Endodermal cell (in vitro differentiated cells): ENCODE measurements at regions not wholly inside any gene's neighbourhood (a gene's known extent, or its start where the extent isn't known, plus 50 kb on each side); places are given as distances from the start of the nearest gene placed in this dataset.

Source experiments
- DNase-seq: peaks from one replicate; pipeline ENCODE4 v3.0.0-alpha.2; 2017
- H3K27ac ChIP-seq: 2 replicates; pipeline ENCODE4 v1.5.1; 2013; ENCODE audit warnings: mild to moderate bottlenecking, low read depth, low read length, moderate library complexity
- H3K27me3 ChIP-seq: 2 replicates; pipeline ENCODE4 v1.6.1; 2013; ENCODE audit warnings: mild to moderate bottlenecking, low read length, moderate library complexity; ENCODE audit not compliant: insufficient read depth, control insufficient read depth, poor library complexity, severe bottlenecking
- H3K36me3 ChIP-seq: 2 replicates; pipeline ENCODE4 v1.7.0; 2013; ENCODE audit warnings: mild to moderate bottlenecking, low read length, moderate library complexity; ENCODE audit not compliant: control insufficient read depth, insufficient read depth
- H3K4me1 ChIP-seq: one replicate; pipeline ENCODE4 v1.7.0; 2013; ENCODE audit warnings: low read length; ENCODE audit not compliant: control insufficient read depth, insufficient read depth
- H3K4me3 ChIP-seq: 2 replicates; pipeline ENCODE4 v1.5.1; 2013; ENCODE audit warnings: mild to moderate bottlenecking, low read length, moderate library complexity
- H3K9ac ChIP-seq: 2 replicates; pipeline ENCODE4 v1.6.1; 2013; ENCODE audit warnings: mild to moderate bottlenecking, low read length, moderate library complexity; ENCODE audit not compliant: poor library complexity, severe bottlenecking; ENCODE audit errors: extremely low read depth
- H3K9me3 ChIP-seq: 2 replicates; pipeline ENCODE4 v1.6.1; 2013; ENCODE audit warnings: mild to moderate bottlenecking, low read length, moderate library complexity; ENCODE audit not compliant: control insufficient read depth
- H3K27ac Mint-ChIP-seq: 2 replicates; pipeline ENCODE4 v1.8.0; 2020; ENCODE audit warnings: mixed read lengths
- H3K27me3 Mint-ChIP-seq: 2 replicates; pipeline ENCODE4 v1.8.0; 2021; ENCODE audit warnings: mild to moderate bottlenecking, mixed read lengths; ENCODE audit not compliant: insufficient read depth
- H3K36me3 Mint-ChIP-seq: 2 replicates; pipeline ENCODE4 v1.8.0; 2020; ENCODE audit warnings: low read depth, mixed read lengths
- H3K4me1 Mint-ChIP-seq: 2 replicates; pipeline ENCODE4 v1.8.0; 2020; ENCODE audit warnings: mixed read lengths
- H3K4me3 Mint-ChIP-seq: 2 replicates; pipeline ENCODE4 v1.8.0; 2020; ENCODE audit warnings: mild to moderate bottlenecking, moderate library complexity, mixed read lengths
- H3K9me3 Mint-ChIP-seq: 2 replicates; pipeline ENCODE4 v1.8.0; 2020; ENCODE audit warnings: mild to moderate bottlenecking, mixed read lengths
- CTCF ChIP-seq: fragments of 200-600 bp; sonication (generic); conservative IDR thresholded peaks from 2 replicates; pipeline ENCODE4 v1.5.0; 2021; ENCODE audit warnings: antibody characterized with exemption, mild to moderate bottlenecking
- WGBS, 2 experiments: methylation state at CpG; one replicate each; pipeline versions ENCODE4 v1.1.5 to v1.1.7; 2013; ENCODE audit warnings: missing lambda C conversion rate in 2 of 2, mixed read lengths in 1 of 2; ENCODE audit not compliant: insufficient coverage in 1 of 2, insufficient read length in 1 of 2; 5-methylcytosine and 5-hydroxymethylcytosine counted together

- 84 to 100% methylated on average over 1 to 6 of the region's 6 CpGs for WGBS, 2 experiments
- Histone ChIP-seq H3K4me3 (no peak overlapping the region), H3K27ac (no peak overlapping the region), H3K9ac (no peak overlapping the region), H3K4me1 (no peaks in the 10 kb centered on the region), H3K9me3 (no peaks in the 10 kb centered on the region), H3K27me3 (no peaks in the 10 kb centered on the region), H3K36me3 (no peaks in the 10 kb centered on the region)
- no peak overlapping the region for H3K27ac Mint-ChIP-seq
- no peak overlapping the region for H3K4me3 Mint-ChIP-seq
- no peaks in the 10 kb centered on the region for H3K36me3 Mint-ChIP-seq
- no peaks in the 10 kb centered on the region for H3K9me3 Mint-ChIP-seq
- no peaks in the 10 kb centered on the region for H3K27me3 Mint-ChIP-seq
- TF ChIP-seq CTCF = no peak
- H3K4me1 Mint-ChIP-seq = peaks cover 4% of the 10 kb centered on the region
- no peak for DNase-seq
Measured at GRCh38 chr4:180418819-180419531, 1824.2 kb upstream of the TENM3 start.

GRCh38 chr4:180422989-180423711, 1820.1 kb upstream of the TENM3 start:
- Mint-ChIP-seq H3K27ac (no peak overlapping the region), H3K4me1 (peaks cover 6% of the 10 kb centered on the region), H3K36me3 (no peaks in the 10 kb centered on the region), H3K27me3 (no peaks in the 10 kb centered on the region), H3K4me3 (no peak overlapping the region), H3K9me3 (no peaks in the 10 kb centered on the region)
- 91 to 93% methylated on average over 2 to 5 of the region's 5 CpGs for WGBS, 2 experiments
- Histone ChIP-seq H3K27ac (no peak overlapping the region), H3K4me3 (no peak overlapping the region), H3K9ac (no peak overlapping the region), H3K36me3 (no peaks in the 10 kb centered on the region), H3K27me3 (no peaks in the 10 kb centered on the region), H3K9me3 (no peaks in the 10 kb centered on the region), H3K4me1 (no peaks in the 10 kb centered on the region)
- DNase-seq = no peak
- TF ChIP-seq CTCF = no peak

- Histone ChIP-seq H3K4me3 (no peak overlapping the region), H3K4me1 (no peaks in the 10 kb centered on the region), H3K27me3 (no peaks in the 10 kb centered on the region), H3K9me3 (no peaks in the 10 kb centered on the region), H3K9ac (no peak overlapping the region), H3K27ac (no peak overlapping the region), H3K36me3 (no peaks in the 10 kb centered on the region)
- no peak for TF ChIP-seq CTCF
- Mint-ChIP-seq H3K27ac (no peak overlapping the region), H3K4me3 (no peak overlapping the region), H3K36me3 (no peaks in the 10 kb centered on the region), H3K9me3 (no peaks in the 10 kb centered on the region), H3K4me1 (peaks cover 6% of the 10 kb centered on the region), H3K27me3 (no peaks in the 10 kb centered on the region)
- 93% methylated on average over 3 of the region's 4 CpGs; no CpG with 5 or more reads in 1 of the 2 experiments for WGBS, 2 experiments
- no peak for DNase-seq
Measured at GRCh38 chr4:180423712-180424057, 1819.5 kb upstream of the TENM3 start.
